Hepatocyte (in vitro differentiated cells): ENCODE measurements at regions not wholly inside any gene's neighbourhood (a gene's known extent, or its start where the extent isn't known, plus 50 kb on each side); places are given as distances from the start of the nearest gene placed in this dataset.

Experiments
- CTCF ChIP-seq: fragments of 200-600 bp; sonication (generic); IDR thresholded peaks from 2 replicates; pipeline ENCODE4 v1.5.1; 2016; ENCODE audit warnings: antibody characterized with exemption, mild to moderate bottlenecking; ENCODE audit not compliant: poor library complexity
- EZH2 ChIP-seq: fragments of 200-600 bp; sonication (generic); IDR thresholded peaks from 2 replicates; pipeline ENCODE4 v1.6.1; 2016; ENCODE audit warnings: antibody characterized with exemption, mild to moderate bottlenecking, borderline replicate concordance

DNA sequence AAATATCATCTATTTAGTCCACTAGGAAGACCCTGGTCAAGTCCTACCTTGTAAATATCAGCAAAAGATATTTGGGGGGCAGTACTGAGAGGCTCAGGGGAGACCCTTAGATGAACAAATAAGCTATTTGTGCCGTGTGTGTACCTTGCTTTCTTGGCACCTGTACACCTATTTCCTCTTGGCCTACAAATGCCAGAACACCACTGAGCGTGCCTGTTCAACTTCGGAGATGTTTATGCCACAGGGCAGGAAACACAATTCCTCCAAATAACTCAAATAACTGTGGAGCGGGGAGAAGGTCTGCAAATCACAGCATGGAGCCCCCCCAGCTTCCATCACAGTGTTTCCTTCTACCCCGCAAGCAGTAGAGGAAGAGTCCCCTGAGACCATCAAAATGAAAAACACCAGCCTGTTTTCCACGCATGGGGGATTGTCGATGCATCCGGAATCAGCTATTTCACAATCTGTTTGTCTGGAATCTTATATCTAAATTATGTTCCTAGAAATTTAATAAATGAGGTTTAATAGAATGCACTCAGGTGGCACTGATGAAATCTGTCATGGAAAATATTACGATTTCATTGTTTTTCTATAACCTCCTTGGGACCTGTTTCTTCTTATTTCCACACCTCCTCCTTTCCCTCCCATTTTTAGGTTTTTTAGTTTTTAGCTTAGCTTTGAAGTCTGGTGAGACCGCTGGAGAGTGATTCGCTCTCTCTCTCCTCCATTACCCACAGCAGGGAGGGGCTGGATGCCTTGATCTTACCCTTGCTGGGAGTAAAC, 254.0 kb upstream of the SRRM4 start:
- TF ChIP-seq EZH2 (no peak), CTCF (no peak)
